NCI-H2107 treated with DMSO at 0.1 percent for 48 hours (cell line): ENCODE measurements at regions not wholly inside any gene's neighbourhood (a gene's known extent, or its start where the extent isn't known, plus 50 kb on each side); places are given as distances from the start of the nearest gene placed in this dataset.
"Not testable (repeated sequence)": the region's sequence is repeated elsewhere in the genome, so short reads cannot be mapped to it uniquely, and the experiment has no call there.

Source experiments
- DNase-seq: peaks from one replicate; lab custom pipeline; 2025; ENCODE audit not compliant: unreplicated experiment; lab: John Stamatoyannopoulos, UW

DNA sequence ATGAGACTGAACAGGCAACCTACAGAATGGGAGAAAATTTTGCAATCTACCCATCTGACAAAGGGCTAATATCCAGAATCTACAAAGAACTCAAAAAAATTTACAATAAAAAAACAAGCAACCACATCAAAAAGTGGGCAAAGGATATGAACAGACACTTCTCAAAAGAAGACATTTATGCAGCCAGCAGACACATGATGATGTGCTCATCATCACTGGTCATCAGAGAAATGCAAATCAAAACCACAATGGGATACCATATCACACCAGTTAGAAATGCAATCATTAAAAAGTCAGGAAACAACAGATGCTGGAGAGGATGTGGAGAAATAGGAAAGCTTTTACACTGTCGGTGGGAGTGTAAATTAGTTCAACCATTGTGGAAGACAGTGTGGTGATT, 51.7 kb upstream of the PAXBP1 start:
- DNase-seq: not testable (repeated sequence)

DNA sequence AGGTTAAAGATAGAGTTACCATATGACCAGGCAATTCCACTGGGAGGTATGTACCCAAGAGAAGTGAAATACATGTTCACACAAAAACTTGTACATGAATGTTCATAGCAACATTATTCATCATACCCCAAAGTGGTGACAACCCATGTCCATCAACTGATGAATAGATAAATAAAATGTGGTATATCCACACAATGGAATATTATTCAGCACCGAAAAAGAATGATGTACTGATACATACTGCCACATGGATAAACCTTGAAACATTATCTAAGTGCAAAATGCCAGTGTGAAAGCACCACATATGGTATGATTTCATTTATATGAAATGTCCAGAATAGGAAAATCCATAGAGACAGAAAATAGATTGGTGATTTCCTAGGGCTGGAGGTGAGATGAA, 53.4 kb upstream of the PAXBP1 start:
- DNase-seq: no peak

DNA sequence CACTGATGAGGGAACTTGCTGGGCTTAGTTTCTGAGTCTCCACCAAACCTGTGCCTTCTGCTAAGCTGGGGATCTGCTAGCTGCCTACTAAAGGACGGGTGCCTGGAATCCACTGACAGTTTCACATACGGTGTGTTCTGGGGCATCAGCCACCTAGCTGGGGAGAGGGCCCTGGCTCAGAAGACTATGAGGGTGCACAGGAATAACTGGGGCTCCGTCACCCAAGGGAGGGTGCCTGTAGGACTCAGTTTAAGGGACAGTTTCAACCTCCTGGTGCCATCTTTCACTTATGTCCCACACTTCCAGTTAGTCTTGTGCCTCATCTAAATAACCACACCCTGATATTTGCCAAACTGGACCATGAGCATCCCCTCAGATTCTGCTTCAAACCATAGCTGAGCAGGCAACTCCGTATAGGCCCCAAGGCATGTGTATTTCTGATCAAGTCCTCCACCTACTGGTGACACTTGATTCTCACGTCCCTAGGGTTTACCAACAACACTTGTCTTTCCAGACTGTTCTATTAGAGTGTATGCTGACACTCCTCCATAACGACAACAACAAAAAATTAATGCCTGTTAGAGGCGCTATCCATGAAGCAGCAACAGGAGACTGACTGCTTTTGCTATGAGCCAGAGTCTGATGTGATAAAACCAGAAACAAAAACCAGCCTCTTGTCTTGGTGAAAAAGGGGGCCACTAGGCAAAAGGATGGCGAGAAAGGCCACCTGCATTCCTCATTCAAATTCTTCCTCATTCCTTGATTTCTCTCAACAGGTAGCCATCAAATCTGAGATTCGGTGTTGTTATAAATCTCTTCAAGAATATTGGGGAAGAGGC, 55.0 kb upstream of the PAXBP1 start:
- DNase-seq: peak; percentile 63

DNA sequence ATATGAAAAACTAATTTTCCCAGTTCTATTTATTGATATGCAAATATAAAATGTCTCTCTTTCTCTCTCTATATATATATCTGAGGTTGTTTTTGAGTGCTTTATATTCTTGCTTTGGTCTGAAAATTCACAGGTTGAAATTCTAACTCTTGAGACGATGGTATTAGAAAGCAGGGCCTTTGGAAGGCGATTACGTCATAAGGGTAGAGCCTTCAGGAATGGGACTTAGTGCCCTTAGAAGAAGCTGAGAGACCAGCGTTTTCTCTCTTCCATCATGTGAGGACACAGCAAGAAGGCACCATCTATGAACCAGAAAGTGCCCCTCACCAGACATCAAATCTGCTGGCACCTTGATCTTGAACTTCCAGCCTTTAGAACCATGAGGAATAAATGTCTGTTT, 57.4 kb upstream of the PAXBP1 start:
- no peak for DNase-seq

DNA sequence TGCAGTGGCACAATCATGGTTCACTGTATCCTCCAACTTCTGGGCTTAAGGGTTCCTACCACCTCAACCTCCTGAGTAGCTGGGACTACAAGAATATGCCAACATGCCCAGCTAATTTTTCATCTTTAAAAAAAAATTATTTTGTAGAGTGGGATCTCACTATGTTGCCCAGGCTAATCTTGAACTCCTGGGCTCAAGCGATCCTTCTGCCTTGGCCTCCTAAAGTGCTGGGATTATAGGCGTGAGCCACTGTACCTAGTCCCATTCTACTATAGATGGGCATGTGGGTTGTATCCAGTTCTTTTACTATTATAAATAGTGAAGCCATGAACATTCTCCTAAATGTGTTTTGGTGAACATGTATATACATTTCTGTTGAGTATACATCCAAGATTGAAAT, 57.9 kb upstream of the PAXBP1 start:
- no peak for DNase-seq

DNA sequence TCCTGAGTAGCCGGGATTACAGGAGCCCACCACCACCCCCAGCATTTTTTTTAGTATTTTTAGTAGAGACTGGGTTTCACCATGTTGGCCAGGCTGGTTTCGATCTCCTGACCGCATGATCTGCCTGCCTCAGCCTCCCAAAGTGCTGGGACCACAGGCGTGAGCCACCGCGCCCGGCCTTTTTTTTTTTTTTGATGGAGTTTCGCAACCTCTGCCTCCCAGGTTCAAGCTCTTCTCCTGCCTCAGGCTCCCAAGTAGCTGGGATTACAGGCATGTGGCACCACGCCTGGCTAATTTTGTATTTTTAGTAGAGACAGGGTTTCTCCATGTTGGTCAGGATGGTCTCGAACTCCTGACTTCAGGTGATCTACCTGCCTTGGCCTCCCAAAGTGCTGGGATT, 60.2 kb upstream of the PAXBP1 start:
- not testable (repeated sequence) for DNase-seq

DNA sequence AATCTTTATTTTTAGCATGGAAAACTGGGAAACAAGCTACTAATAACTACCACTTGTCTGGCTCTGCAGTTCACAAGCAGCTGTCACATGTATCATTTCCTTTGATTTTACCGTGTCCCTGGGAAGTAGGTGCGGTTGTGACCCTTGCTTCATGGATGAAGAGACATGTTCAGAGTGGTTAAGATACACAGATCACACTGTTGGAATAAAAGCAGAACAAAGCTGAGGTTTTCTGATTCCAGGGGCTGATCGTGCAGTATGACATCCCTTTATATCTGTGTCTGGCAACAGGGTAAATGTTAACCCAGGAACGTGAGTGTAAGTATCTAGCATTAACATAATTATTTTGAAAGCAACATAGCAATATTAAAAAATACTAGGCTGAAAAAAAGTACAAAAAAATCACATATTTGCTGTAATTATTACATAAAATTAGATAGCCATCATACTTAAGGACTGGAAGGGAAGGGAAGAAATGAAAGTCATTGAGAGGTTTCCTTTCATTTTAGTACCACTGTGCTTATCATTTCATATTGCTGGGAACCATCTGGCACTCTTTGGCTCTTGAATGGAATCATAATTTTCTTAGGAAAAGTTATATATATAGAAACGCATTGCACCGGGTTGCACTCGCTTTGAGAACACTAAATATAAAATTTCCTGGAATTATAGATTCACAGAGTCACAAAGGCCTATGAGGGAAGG, 62.8 kb upstream of the PAXBP1 start:
- DNase-seq: no peak

DNA sequence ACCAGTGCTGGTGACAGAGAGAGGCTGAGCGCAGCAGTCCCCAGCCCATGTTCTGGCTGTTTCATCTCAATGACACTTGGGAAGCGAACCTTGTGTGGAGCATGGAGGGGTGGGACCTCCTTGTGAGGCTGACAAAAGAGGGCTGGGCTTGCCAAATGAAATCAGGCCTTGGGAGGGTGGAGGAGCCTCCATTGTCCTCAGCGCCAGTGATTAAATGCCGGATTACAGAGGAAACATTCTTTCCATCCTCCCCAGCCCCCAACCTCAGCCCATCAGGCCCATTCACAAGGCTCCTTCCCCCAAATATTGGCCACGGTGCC, 63.3 kb upstream of the PAXBP1 start:
- DNase-seq: no peak

DNA sequence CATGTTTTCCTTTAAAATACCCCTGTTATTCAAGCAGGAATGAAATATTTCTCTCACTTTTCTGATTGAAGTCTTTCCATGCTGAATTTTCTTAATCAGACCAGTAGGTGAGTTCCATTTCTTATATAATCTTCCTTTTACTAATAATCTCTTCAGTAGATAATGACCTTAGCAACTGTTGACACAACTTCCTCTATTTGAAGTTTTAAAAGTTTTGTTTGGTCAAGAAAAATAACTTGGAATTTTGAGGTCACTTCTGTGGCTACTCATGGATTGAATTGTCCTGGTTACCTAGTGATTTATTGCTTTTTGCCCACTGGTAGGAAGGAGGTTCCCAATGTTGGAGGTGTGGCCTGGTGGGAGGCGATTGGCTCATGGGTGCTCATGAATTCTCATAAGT, 70.6 kb upstream of the PAXBP1 start:
- no peak for DNase-seq

DNA sequence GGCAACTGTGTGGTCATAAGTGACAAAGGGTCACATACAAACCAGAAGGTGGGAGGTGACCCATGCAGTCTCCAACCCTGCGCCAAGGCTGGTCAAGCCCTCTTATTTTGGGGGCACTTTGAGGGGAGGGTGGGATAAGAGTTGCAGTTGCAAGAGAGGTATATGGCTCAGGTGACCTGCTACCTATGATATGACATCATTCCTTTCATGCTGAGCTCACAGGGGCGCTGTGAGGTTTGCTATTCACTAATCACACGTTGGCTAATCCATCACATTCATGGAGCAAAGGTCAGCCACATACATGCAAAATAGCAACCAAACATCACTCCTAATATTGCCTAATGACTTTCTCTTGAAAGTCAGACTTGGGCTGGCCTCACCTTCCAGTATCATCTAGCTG, 72.0 kb upstream of the PAXBP1 start:
- DNase-seq: no peak

DNA sequence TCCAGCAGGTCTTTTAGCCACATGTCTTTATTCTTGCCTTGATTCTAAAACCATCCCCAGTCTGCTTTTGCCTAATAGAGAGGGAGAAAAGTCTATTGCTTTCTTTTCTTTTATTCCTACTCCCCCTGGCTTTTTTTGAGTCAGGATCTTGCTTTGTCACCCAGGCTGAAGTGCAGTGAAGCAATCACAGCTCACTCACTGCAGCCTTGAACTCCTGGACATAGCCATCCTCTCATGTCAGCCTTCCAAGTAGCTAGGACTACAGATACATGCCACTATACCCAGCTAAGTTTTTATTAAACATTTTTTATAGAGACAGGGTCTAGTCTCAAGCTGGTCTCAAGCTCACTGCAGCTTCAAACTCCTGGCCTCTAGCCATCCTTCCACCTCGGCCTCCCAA, 72.5 kb upstream of the PAXBP1 start:
- no peak for DNase-seq

DNA sequence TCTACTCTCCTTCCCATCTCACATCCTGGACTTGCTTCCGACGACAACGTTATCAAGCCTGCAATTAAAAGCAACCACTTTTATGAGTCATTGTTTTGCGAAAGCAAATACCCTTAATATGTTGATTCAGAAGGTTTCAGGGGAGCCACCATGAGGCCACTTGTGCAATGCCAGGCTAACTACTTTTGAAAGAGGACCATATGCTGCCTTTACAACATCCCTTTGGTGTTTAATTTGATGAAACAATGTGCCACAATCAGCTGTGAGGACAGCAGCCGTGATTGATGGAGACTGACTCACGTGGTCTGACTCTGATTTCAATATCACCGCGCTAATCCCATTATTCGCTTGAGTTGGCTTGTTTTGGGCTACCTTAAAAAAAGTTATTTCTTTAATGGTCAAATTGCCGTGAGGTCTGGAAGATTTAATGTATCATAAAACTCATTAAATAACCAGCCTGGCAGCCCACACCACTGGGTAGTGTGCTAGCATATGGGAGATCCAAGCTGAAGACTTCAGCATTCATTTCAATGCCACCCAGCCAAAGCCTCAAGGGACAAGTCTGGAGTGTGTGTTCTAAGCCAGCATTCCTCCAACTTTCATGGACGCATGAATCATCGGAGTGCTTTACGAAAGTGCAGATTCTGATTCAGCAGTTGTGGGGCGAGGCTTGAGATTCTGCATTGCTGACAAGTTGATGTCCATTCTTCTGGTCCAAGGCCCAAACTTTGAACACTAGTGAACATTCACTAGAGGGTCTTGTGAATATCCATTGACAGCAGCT, 73.3 kb upstream of the PAXBP1 start:
- DNase-seq: no peak

DNA sequence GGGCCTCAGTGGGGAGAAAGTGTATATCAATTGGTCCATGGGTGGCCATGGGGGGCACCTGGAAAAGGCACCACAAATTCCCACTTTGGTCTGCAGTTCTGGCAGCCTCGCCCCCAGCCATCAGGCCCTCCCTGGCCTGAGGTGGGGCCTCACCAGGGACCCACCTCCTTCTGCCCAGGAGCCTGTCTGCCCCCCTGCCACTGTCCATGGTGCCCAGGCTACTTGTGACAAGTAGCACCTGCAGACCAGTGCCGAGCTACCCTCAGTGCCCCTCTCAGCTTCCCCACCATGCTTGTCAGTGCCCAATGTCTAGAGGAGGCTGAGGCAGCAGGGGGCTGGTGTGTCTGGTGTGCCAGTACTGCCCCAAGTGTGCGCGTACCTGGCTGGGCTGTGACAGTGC, 87.1 kb upstream of the PAXBP1 start:
- DNase-seq: no peak

DNA sequence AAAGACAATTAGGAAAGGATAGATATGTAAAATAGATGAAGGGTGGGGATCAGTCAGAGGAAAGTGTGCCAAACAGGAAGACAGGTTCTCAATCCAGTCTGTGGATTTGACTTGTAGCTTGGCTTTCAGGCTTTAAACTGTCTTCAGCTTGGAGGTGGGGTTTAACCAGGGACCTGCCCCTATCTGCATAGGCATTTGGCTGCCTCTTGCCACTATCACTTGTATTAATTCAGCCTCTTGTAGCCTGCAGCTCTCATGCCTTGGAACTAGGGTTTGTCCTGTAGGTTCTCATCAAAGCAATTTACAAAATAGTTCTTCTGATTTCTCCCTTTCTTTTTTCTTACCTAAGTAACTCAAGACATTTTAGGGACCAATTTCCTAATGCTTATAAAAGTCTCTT, 88.8 kb upstream of the PAXBP1 start:
- no peak for DNase-seq

DNA sequence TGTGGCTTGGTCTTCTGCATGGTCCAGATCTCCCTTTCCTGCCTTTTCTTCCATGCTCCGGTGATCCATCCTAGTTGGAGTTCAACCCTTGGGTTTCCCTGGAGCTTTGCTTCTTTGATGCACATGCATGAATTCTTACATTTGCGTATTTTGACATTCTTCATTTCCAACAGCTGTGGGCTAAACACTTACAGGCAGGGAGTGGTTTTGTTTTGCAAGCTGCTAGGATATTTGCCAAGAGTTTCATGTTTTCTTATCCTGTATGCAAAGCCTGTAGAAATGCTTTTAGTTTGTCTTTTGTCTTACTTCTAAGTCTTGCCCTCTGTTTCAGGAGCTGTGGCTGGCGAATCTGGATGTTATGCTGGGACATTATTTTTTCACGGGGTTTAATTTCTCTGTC, 90.3 kb upstream of the PAXBP1 start:
- no peak for DNase-seq

DNA sequence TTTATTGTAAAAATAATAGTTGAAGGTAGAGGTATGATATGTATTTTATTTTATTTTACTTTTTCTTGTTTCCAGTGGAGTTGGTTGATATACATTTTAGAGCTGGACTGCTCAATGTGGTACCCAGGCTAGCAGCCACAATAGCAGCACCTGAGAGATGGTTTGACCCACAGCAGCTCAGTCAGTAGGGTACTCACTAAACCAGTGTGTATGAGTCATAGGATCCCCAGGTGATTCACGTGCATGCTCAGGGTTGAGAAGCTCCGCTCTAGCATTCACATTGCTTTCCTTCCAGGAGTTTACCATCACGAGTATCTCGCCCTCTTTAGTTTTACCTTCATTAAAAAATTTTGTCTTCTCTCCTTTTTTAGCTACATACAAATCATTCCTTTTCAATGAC, 96.0 kb upstream of the PAXBP1 start:
- no peak for DNase-seq

DNA sequence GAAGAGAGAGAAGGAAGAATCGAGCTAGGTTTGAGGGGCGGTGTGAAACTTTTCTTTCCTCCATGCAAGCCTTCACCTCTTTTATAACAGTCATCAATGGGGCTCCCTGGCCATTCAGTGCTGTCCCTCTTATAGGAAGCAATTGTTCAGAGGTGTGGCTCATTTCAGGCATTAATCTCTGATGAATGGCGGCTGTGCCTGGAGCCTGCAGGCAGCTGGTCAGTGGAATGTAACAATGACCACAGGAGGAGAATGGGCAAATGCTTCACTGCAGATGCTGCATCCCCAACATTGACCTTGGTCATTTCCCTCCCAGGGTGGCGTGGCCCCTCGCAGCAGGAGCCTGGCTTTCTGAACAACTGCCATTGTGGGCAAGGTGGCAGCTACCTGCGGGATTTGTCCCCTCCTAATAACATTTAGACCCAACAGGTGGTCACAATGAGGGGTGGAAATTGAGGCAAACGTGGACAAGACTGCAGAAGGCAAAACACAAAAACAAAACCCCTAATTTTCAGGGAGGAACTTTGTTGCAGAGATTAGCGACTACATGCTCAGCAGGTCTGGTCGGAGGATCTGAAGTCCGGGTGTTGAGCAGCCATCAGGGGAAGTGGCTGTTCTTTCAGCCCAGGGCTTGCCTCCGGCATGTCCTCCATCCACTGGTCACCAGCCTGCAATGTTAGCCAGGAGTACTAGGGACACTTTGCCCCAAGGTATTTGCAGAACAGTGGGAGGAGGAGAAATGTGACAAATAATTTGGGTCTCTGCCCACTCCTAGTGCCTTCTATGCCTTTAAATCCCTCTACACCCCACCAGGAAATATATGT, 97.3 kb upstream of the PAXBP1 start:
- DNase-seq: no peak

DNA sequence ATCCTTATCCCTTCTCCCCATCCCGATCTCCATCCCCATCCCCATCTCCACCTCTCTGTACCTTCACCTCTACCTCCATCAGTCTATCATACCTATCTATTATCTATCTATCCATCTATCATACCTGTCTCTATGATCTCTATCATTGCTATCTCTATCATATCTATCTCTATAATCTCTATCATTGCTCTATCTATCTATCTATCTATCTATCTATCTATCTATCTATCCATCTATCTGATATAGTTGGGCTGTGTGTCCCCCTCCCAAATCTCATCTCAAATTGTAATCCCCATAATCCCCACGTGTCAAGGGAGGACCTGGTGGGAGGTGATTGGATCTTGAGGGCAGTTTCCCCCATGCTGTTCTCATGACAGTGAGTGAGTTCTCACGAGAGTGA, 97.9 kb upstream of the PAXBP1 start:
- DNase-seq: no peak

DNA sequence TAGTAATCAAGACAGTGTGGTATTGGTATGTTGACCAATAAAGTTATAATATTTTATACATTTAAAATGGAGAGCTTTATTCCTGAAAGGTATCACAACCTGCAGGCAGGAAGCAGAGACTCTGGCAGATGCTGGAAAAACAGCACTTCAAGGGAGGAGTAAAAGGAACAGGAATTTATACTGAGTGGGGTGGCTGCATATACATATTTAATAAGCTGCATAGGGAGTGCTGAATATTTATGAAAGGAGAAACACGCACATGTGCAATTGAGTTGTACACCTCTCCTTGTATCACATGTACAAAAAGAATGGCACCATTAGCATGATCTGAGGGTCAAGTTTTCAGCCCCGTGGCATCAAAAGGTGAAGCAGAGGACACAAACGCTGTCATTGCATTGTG, 104.9 kb upstream of the PAXBP1 start:
- DNase-seq: no peak

DNA sequence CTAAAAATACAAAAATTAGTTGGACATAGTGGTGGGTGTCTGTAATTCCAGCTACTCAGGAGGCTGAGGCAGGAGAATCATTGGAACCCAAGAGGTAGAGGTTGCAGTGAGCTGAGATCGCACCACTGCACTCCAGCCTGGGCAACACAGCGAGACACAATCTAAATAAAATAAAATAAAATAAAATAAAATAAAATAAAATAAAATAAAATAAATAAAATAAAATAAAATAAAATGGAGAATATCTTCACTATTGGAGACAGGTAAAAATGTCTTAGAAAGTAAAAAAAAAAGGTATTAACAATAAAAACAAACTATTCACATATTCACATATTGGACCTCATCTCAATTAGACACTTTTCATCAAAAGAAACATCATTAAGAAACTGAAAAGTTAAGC, 106.3 kb upstream of the PAXBP1 start:
- DNase-seq: not testable (repeated sequence)

DNA sequence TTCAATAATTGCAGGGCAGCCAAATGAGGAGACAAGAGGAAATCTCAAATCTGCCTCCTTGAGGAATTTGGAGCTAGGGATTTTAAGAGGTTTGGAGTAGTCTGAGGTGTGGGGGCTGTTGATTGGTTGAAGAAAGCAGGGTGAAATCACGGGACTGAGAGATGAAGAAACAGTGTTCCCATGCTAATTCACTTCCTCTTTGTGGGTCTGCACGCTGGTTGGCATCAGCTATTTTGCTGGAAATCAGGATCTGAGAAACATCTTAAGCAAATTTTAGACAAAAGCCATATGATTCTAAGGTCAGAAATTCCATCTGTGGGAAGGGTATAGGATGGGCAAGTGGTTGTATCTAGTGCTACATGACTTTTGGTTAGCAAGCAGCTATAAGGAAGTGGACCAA, 107.1 kb upstream of the PAXBP1 start:
- no peak for DNase-seq
